RWPE2 (cell line): ENCODE measurements at regions not wholly inside any gene's neighbourhood (a gene's known extent, or its start where the extent isn't known, plus 50 kb on each side); places are given as distances from the start of the nearest gene placed in this dataset.

ENCODE experiments used
- ATAC-seq: fragments of 200-7000 bp; cut with Tn5 transposase; 3 replicates; pipeline ENCODE4 v1.9.1; 2021; ENCODE audit warnings: low read depth
- DNase-seq: peaks from one replicate; pipeline ENCODE4 v3.0.0-alpha.2; 2020; ENCODE audit warnings: low spot score
- H3K27ac ChIP-seq: fragments of 450-650 bp; 2 replicates; pipeline ENCODE4 v1.5.1; 2017; ENCODE audit warnings: mild to moderate bottlenecking; ENCODE audit not compliant: poor library complexity, severe bottlenecking
- H3K27me3 ChIP-seq: fragments of 250-450 bp; sonication (Bioruptor Pico); 2 replicates; pipeline ENCODE4 v1.5.1; 2021; ENCODE audit warnings: mild to moderate bottlenecking, moderate library complexity; ENCODE audit not compliant: insufficient read depth, poor library complexity, severe bottlenecking
- H3K36me3 ChIP-seq: fragments of 250-450 bp; sonication (Bioruptor Pico); 2 replicates; pipeline ENCODE4 v1.5.1; 2020; ENCODE audit warnings: low read depth, mild to moderate bottlenecking, moderate library complexity
- H3K4me1 ChIP-seq: fragments of 250-450 bp; sonication (Bioruptor Pico); 2 replicates; pipeline ENCODE4 v1.5.1; 2021; ENCODE audit warnings: mild to moderate bottlenecking, moderate library complexity; ENCODE audit not compliant: insufficient read depth, poor library complexity, severe bottlenecking
- H3K4me3 ChIP-seq: fragments of 250-450 bp; sonication (Bioruptor Pico); 2 replicates; pipeline ENCODE4 v1.5.1; 2021; ENCODE audit warnings: mild to moderate bottlenecking, moderate library complexity; ENCODE audit not compliant: severe bottlenecking
- H3K9me3 ChIP-seq: fragments of 250-450 bp; sonication (Bioruptor Pico); 2 replicates; pipeline ENCODE4 v1.5.1; 2021; ENCODE audit warnings: mild to moderate bottlenecking, moderate library complexity; ENCODE audit not compliant: severe bottlenecking
- CTCF ChIP-seq: fragments of 450-650 bp; IDR thresholded peaks from one replicate; pipeline ENCODE4 v1.5.1; 2017; ENCODE audit warnings: mild to moderate bottlenecking, moderate library complexity; ENCODE audit not compliant: poor library complexity, severe bottlenecking

- ATAC-seq: no peak
- no peak for DNase-seq
- H3K36me3 ChIP-seq: no peaks in the 10 kb centered on the region
- H3K4me3 ChIP-seq: no peak overlapping the region
- H3K27me3 ChIP-seq: no peaks in the 10 kb centered on the region
- TF ChIP-seq CTCF: no peak
- no peak overlapping the region for H3K27ac ChIP-seq
- no peaks in the 10 kb centered on the region for H3K4me1 ChIP-seq
- H3K9me3 ChIP-seq: no peaks in the 10 kb centered on the region
Observed at GRCh38 chr3:181660337-181660736, 51.4 kb upstream of the SOX2 start.

GRCh38 chr3:181637456-181637855 lies 74.3 kb upstream of the SOX2 start:
- no peaks in the 10 kb centered on the region for H3K27me3 ChIP-seq
- H3K36me3 ChIP-seq: no peaks in the 10 kb centered on the region
- no peak for TF ChIP-seq CTCF
- H3K4me3 ChIP-seq: no peak overlapping the region
- peaks cover 4% of the 10 kb centered on the region for H3K4me1 ChIP-seq
- no peak for ATAC-seq
- no peak for DNase-seq
- H3K27ac ChIP-seq: peak overlapping the region; percentile 40
- H3K9me3 ChIP-seq: no peaks in the 10 kb centered on the region

DNA sequence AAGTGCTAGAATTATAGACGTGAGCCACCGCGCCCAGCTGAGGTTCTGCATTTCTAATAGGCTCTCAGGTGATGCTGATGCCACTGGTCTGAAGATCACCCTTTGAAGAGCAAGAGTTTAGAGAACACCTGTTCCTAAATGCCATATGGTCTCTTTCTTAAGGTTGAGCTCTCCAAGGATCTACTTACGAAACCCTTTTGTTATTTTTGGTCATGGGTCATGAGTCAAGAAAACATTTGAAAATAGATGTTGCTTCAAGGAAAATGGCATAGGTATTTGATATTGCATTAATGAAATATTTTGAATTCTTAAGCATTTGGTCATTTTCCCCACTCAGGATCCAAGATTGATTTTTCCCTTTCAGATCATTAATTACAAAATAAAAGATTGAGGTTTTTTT lies 74.7 kb upstream of the SOX2 start:
- Histone ChIP-seq H3K27ac (peak overlapping the region; percentile 40), H3K4me1 (peaks cover 4% of the 10 kb centered on the region), H3K36me3 (no peaks in the 10 kb centered on the region), H3K9me3 (no peaks in the 10 kb centered on the region), H3K4me3 (no peak overlapping the region), H3K27me3 (no peaks in the 10 kb centered on the region)
- no peak for TF ChIP-seq CTCF
- no peak for DNase-seq
- ATAC-seq: peak; percentile 67

- ATAC-seq (no peak), DNase-seq (no peak)
- TF ChIP-seq CTCF: no peak
- Histone ChIP-seq H3K27ac (no peak overlapping the region), H3K27me3 (no peaks in the 10 kb centered on the region), H3K4me3 (no peak overlapping the region), H3K4me1 (peaks cover 15% of the 10 kb centered on the region), H3K9me3 (no peaks in the 10 kb centered on the region), H3K36me3 (no peaks in the 10 kb centered on the region)
Observed at GRCh38 chr3:181635141-181635540, 76.6 kb upstream of the SOX2 start.

GRCh38 chr3:181633556-181633955 lies 78.2 kb upstream of the SOX2 start:
- TF ChIP-seq CTCF: no peak
- DNase-seq (no peak), ATAC-seq (no peak)
- H3K4me1 ChIP-seq: peaks cover 31% of the 10 kb centered on the region
- H3K27ac ChIP-seq: no peak overlapping the region
- no peaks in the 10 kb centered on the region for H3K36me3 ChIP-seq
- no peak overlapping the region for H3K4me3 ChIP-seq
- H3K9me3 ChIP-seq: no peaks in the 10 kb centered on the region
- H3K27me3 ChIP-seq: no peaks in the 10 kb centered on the region
